Coronary artery (tissue), 2 donors: ENCODE measurements at regions not wholly inside any gene's neighbourhood (a gene's known extent, or its start where the extent isn't known, plus 50 kb on each side); places are given as distances from the start of the nearest gene placed in this dataset.

Experiments
- DNase-seq: peaks from one replicate; pipeline ENCODE4 v3.0.0-alpha.2; 2017; ENCODE audit warnings: low spot score
- H3K27ac ChIP-seq, 2 donors: fragments of 200-600 bp; sonication (generic); one replicate each; pipeline ENCODE4 v1.5.1; 2016 to 2019
- H3K4me3 ChIP-seq: fragments of 200-600 bp; sonication (generic); 2 replicates; pipeline ENCODE4 v1.5.1; 2016; ENCODE audit warnings: mild to moderate bottlenecking, moderate library complexity
- CTCF ChIP-seq: fragments of 200-600 bp; sonication (generic); IDR thresholded peaks from one replicate; pipeline ENCODE4 v1.5.1; 2019; ENCODE audit warnings: antibody characterized with exemption

GRCh38 chr3:101166150-101166549 is 154.2 kb downstream of the IMPG2 start:
- no peak overlapping the region for H3K4me3 ChIP-seq
- no peak for TF ChIP-seq CTCF
- DNase-seq: no peak
- H3K27ac ChIP-seq: no peak overlapping the region

- no peak overlapping the region for H3K4me3 ChIP-seq
- no peak for DNase-seq
- H3K27ac ChIP-seq: no peak overlapping the region
- no peak for TF ChIP-seq CTCF
Measured at GRCh38 chr3:101163554-101163953, 156.8 kb downstream of the IMPG2 start.

DNA sequence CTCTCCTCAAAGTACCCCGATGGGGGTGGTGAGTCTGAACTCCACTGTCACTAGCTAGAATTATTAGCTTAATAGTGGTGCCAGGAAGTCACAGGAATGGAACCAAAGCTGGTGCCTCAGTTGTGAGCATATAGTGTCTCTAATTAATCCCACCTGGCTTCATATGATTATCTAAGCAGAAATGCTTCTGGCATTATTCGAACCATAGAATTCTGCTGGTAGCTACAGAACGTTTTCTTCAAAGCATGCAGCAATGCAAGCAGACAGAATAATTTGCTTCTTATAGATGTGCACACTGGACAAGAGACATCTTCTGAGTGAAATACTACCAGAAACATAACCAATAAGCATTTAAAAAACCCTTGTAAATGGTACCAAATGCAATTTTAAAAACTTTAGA is 160.9 kb downstream of the IMPG2 start:
- TF ChIP-seq CTCF: no peak
- Histone ChIP-seq H3K27ac (no peak overlapping the region), H3K4me3 (no peak overlapping the region)
- DNase-seq: no peak

- no peak for DNase-seq
- H3K27ac ChIP-seq: no peak overlapping the region
- H3K4me3 ChIP-seq: no peak overlapping the region
- TF ChIP-seq CTCF: no peak
Measured at GRCh38 chr3:101158374-101158773, 162.0 kb downstream of the IMPG2 start.

GRCh38 chr3:101156787-101157345 is 163.5 kb downstream of the IMPG2 start:
- TF ChIP-seq CTCF: no peak
- no peak overlapping the region for H3K27ac ChIP-seq
- H3K4me3 ChIP-seq: no peak overlapping the region
- no peak for DNase-seq

GRCh38 chr3:101155825-101156224 is 162.6 kb upstream of the ABI3BP start:
- H3K27ac ChIP-seq: no peak overlapping the region
- no peak overlapping the region for H3K4me3 ChIP-seq
- no peak for DNase-seq
- TF ChIP-seq CTCF: no peak

DNA sequence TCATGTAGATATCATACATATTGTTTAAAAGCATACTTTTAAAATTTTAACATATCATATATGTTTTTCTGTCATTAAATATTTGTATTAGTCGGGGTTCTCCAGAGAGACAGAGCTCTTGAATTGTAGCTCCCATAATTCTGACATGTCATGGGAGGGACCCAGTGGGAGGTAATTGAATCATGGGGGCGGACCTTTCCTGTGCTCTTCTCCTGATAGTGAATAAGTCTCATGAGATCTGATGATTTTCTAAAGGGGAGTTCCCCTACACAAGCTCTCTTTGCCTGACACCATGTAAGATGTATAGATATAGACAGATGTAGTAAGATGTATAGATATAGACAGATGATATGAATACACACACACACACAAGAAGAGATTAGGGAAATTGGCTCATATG is 161.2 kb upstream of the ABI3BP start:
- DNase-seq: no peak
- Histone ChIP-seq H3K4me3 (no peak overlapping the region), H3K27ac (no peak overlapping the region)
- no peak for TF ChIP-seq CTCF
